ENCODE measurements at regions not wholly inside any gene's neighbourhood (a gene's known extent, or its start where the extent isn't known, plus 50 kb on each side); places are given as distances from the start of the nearest gene placed in this dataset.
"Not testable (repeated sequence)": the region's sequence is repeated elsewhere in the genome, so short reads cannot be mapped to it uniquely, and the experiment has no call there.

DNA sequence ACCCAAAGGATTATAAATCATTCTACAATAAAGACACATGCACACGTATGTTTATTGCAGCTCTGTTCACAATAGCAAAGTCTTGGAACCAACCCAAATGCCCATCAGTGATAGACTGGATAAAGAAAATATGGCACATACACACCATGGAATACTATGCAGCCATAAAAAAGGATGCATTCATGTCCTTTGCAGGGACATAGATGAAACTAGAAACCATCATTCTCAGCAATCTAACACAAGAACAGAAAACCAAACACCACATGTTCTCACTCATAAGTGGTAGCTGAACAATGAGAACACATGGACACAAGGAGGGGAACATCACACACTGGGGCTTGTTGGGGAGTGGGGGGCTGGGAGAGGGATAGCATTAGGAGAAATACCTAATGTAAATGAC is 164.9 kb downstream of the CRPPA start:
- H3K36me3 Mint-ChIP-seq = not testable (repeated sequence)

DNA sequence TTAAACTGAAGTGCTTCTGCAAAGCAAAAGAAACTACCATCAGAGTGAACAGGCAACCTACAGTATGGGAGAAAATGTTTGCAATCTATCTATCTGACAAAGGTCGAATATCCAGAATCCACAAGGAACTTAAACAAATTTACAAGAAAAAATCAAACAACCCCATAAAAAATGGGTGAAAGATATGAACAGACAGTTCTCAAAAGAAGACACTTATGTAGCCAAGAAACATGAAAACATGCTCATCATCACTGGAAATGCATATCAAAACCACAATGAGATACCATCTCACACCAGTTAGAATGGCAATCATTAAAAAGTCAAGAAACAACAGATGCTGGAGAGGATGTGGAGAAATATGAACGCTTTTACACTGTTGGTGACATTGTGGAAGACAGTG is 165.4 kb downstream of the CRPPA start:
- H3K36me3 ChIP-seq (ENCODE audit: control insufficient read depth, insufficient read depth, low read length); H3K27me3 ChIP-seq (ENCODE audit: control insufficient read depth, insufficient read depth, low read length); DNase-seq; H3K4me1 ChIP-seq (ENCODE audit: control insufficient read depth, insufficient read depth, low read length, poor library complexity, severe bottlenecking); H3K4me3 ChIP-seq (ENCODE audit: low read depth, low read length); H3K4me1 Mint-ChIP-seq; H3K27me3 Mint-ChIP-seq; H3K36me3 Mint-ChIP-seq; H3K27ac Mint-ChIP-seq; H3K27ac ChIP-seq (ENCODE audit: insufficient read depth, low read length, poor library complexity, severe bottlenecking); ATAC-seq (ENCODE audit: low read depth in 2 of 2); H3K9me3 ChIP-seq (ENCODE audit: control insufficient read depth in 2 of 2, low read length in 2 of 2); H3K4me3 Mint-ChIP-seq: not testable (repeated sequence)
- peaks cover 0 to 13% (median 3%) of the 10 kb centered on the region in 7 donors for H3K9me3 Mint-ChIP-seq

More for the DNA sequence above, 164.9 kb downstream of the CRPPA start:
- not testable (repeated sequence) for H3K4me1 Mint-ChIP-seq; H3K4me3 Mint-ChIP-seq; H3K27ac Mint-ChIP-seq; H3K27me3 ChIP-seq (ENCODE audit: control insufficient read depth, insufficient read depth, low read length); ATAC-seq (ENCODE audit: low read depth in 2 of 2); H3K9me3 ChIP-seq (ENCODE audit: control insufficient read depth in 2 of 2, low read length in 2 of 2); DNase-seq; H3K27ac ChIP-seq (ENCODE audit: insufficient read depth, low read length, poor library complexity, severe bottlenecking); H3K4me3 ChIP-seq (ENCODE audit: low read depth, low read length); H3K27me3 Mint-ChIP-seq; H3K4me1 ChIP-seq (ENCODE audit: control insufficient read depth, insufficient read depth, low read length, poor library complexity, severe bottlenecking); H3K36me3 ChIP-seq (ENCODE audit: control insufficient read depth, insufficient read depth, low read length)
- peaks cover 0 to 13% (median 3%) of the 10 kb centered on the region in 7 donors for H3K9me3 Mint-ChIP-seq

DNA sequence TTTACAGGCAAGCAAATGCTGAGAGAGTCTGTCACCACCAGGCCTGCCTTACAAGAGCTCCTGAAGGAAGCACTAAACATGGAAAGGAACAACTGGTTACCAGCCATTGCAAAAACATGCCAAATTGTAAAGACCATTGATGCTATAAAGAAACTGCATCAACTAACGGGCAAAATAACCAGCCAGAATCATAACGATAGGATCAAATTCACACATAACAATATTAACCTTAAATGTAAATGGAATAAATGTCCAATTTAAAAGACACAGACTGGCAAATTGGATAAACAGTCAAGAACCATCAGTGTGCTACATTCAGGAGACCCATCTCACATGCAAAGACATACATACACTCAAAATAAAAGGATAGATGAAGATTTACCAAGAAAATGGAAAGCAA is 170.7 kb downstream of the CRPPA start:
- H3K27ac ChIP-seq (ENCODE audit: insufficient read depth, low read length, poor library complexity, severe bottlenecking); H3K4me3 Mint-ChIP-seq; DNase-seq; ATAC-seq (ENCODE audit: low read depth in 2 of 2); H3K36me3 Mint-ChIP-seq; H3K4me1 ChIP-seq (ENCODE audit: control insufficient read depth, insufficient read depth, low read length, poor library complexity, severe bottlenecking); H3K27me3 ChIP-seq (ENCODE audit: control insufficient read depth, insufficient read depth, low read length); H3K27ac Mint-ChIP-seq; H3K4me1 Mint-ChIP-seq; H3K36me3 ChIP-seq (ENCODE audit: control insufficient read depth, insufficient read depth, low read length); H3K27me3 Mint-ChIP-seq; H3K9me3 ChIP-seq (ENCODE audit: control insufficient read depth in 2 of 2, low read length in 2 of 2); H3K4me3 ChIP-seq (ENCODE audit: low read depth, low read length): not testable (repeated sequence)
- H3K9me3 Mint-ChIP-seq = peaks cover 0 to 17% (median 4%) of the 10 kb centered on the region in 7 donors

DNA sequence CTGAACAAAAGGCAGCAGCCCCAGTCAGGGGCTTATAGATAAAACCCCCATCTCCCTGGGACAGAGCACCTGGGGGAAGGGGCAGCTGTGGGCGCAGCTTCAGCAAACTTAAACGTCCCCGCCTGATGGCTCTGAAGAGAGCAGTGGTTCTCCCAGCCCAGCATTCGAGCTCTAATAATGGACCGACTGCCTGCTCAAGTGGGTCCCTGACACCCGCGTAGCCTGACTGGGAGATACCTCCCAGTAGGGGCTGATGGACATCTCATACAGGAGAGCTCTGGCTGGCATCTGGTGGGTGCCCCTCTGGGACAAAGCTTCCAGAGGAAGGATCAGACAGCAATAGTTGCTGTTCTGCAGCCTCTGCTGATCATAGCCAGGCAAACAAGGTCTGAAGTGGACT is 172.1 kb downstream of the CRPPA start:
- H3K27me3 Mint-ChIP-seq; H3K27ac Mint-ChIP-seq; H3K4me3 Mint-ChIP-seq; ATAC-seq (ENCODE audit: low read depth in 2 of 2); H3K27ac ChIP-seq (ENCODE audit: insufficient read depth, low read length, poor library complexity, severe bottlenecking); H3K36me3 ChIP-seq (ENCODE audit: control insufficient read depth, insufficient read depth, low read length); H3K4me1 Mint-ChIP-seq; H3K27me3 ChIP-seq (ENCODE audit: control insufficient read depth, insufficient read depth, low read length); H3K36me3 Mint-ChIP-seq; H3K9me3 ChIP-seq (ENCODE audit: control insufficient read depth in 2 of 2, low read length in 2 of 2); H3K4me1 ChIP-seq (ENCODE audit: control insufficient read depth, insufficient read depth, low read length, poor library complexity, severe bottlenecking); DNase-seq; H3K4me3 ChIP-seq (ENCODE audit: low read depth, low read length): not testable (repeated sequence)
- peaks cover 0 to 16% (median 2%) of the 10 kb centered on the region in 7 donors for H3K9me3 Mint-ChIP-seq

DNA sequence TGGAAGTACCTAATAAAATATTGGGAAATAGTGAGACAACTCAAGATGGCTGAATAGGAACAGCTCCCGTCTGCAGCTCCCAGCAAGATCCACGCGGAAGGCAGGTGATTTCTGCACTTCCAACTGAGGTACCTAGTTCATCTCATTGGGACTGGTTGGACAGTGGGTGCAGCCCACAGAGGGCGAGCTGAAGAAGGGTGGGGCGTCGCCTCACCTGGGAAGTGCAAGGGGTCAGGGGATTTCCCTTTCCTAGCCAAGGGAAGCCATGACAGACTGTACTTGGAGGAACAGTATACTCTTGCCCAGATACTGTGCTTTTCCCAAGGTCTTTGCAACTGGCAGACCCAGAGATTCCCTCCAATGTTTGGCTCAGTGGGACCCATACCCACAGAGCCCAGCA is 172.8 kb downstream of the CRPPA start:
- H3K27ac ChIP-seq (ENCODE audit: insufficient read depth, low read length, poor library complexity, severe bottlenecking); H3K4me1 Mint-ChIP-seq; H3K4me3 ChIP-seq (ENCODE audit: low read depth, low read length); H3K4me1 ChIP-seq (ENCODE audit: control insufficient read depth, insufficient read depth, low read length, poor library complexity, severe bottlenecking); H3K36me3 Mint-ChIP-seq; DNase-seq; H3K27me3 ChIP-seq (ENCODE audit: control insufficient read depth, insufficient read depth, low read length); ATAC-seq (ENCODE audit: low read depth in 2 of 2); H3K9me3 ChIP-seq (ENCODE audit: control insufficient read depth in 2 of 2, low read length in 2 of 2); H3K27ac Mint-ChIP-seq; H3K4me3 Mint-ChIP-seq; H3K36me3 ChIP-seq (ENCODE audit: control insufficient read depth, insufficient read depth, low read length); H3K27me3 Mint-ChIP-seq: not testable (repeated sequence)
- peaks cover 0 to 16% (median 2%) of the 10 kb centered on the region in 7 donors for H3K9me3 Mint-ChIP-seq

DNA sequence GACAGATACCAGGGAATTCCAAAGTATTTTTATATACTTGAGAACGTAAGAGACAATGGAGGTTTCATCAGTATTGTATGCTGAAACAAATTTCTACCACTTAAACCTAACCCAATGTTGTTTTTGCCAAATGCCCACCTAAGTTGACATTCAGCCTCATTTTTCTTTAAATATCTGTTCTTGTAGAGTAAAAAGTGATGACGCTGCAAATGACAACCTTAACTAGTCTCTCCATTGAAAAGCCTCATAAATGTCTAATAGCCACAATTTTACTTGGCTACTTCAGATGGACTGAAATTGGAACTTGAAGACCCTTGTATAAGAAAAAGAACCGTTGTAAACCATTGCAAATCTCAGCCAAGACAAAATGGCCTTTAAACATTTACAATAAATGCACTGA is 176.9 kb downstream of the CRPPA start:
- no peak overlapping the region for H3K4me3 ChIP-seq (ENCODE audit: low read depth, low read length)
- ATAC-seq (ENCODE audit: low read depth in 2 of 2) (no peak), DNase-seq (no peak)
- Mint-ChIP-seq H3K27ac (no peak overlapping the region), H3K36me3 (no peaks in the 10 kb centered on the region), H3K9me3 (peaks cover 0 to 6% (median 1%) of the 10 kb centered on the region in 7 donors), H3K4me1 (no peaks in the 10 kb centered on the region), H3K27me3 (no peaks in the 10 kb centered on the region), H3K4me3 (no peak overlapping the region)
- peaks cover 0 to 3% of the 10 kb centered on the region in 2 experiments for H3K9me3 ChIP-seq (ENCODE audit: control insufficient read depth in 2 of 2, low read length in 2 of 2)
- no peaks in the 10 kb centered on the region for H3K27me3 ChIP-seq (ENCODE audit: control insufficient read depth, insufficient read depth, low read length)
- H3K36me3 ChIP-seq (ENCODE audit: control insufficient read depth, insufficient read depth, low read length) = no peaks in the 10 kb centered on the region
- H3K27ac ChIP-seq (ENCODE audit: insufficient read depth, low read length, poor library complexity, severe bottlenecking) = no peak overlapping the region
- no peaks in the 10 kb centered on the region for H3K4me1 ChIP-seq (ENCODE audit: control insufficient read depth, insufficient read depth, low read length, poor library complexity, severe bottlenecking)

DNA sequence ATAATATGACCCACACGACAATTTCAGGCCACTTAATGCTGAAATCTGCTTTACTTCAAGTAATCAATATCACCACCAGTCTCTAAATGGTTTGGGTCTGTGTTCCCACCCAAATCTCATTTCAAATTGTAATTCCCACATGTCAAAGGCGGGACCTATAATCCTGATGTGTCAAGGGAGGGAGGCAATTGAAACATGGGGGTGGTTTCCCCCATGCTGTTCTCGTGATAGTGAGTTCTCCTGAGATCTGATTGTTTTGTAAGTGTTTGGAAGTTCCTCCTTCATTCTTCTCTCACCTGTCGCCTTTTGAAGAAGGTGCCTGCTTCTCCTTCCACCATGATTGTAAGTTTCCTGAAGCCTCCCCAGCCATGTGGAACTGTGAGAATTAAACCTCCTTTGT is 178.4 kb downstream of the CRPPA start:
- no peaks in the 10 kb centered on the region for H3K4me1 ChIP-seq (ENCODE audit: control insufficient read depth, insufficient read depth, low read length, poor library complexity, severe bottlenecking)
- no peaks in the 10 kb centered on the region for H3K27me3 ChIP-seq (ENCODE audit: control insufficient read depth, insufficient read depth, low read length)
- ATAC-seq (ENCODE audit: low read depth in 2 of 2) = no peak
- DNase-seq = no peak
- Mint-ChIP-seq H3K27me3 (no peaks in the 10 kb centered on the region), H3K9me3 (peaks cover 0 to 6% (median 0%) of the 10 kb centered on the region in 7 donors), H3K36me3 (no peaks in the 10 kb centered on the region), H3K4me1 (no peaks in the 10 kb centered on the region), H3K4me3 (no peak overlapping the region), H3K27ac (no peak overlapping the region)
- H3K9me3 ChIP-seq (ENCODE audit: control insufficient read depth in 2 of 2, low read length in 2 of 2) = peaks cover 0 to 3% of the 10 kb centered on the region in 2 experiments
- no peaks in the 10 kb centered on the region for H3K36me3 ChIP-seq (ENCODE audit: control insufficient read depth, insufficient read depth, low read length)
- H3K27ac ChIP-seq (ENCODE audit: insufficient read depth, low read length, poor library complexity, severe bottlenecking) = no peak overlapping the region
- no peak overlapping the region for H3K4me3 ChIP-seq (ENCODE audit: low read depth, low read length)

DNA sequence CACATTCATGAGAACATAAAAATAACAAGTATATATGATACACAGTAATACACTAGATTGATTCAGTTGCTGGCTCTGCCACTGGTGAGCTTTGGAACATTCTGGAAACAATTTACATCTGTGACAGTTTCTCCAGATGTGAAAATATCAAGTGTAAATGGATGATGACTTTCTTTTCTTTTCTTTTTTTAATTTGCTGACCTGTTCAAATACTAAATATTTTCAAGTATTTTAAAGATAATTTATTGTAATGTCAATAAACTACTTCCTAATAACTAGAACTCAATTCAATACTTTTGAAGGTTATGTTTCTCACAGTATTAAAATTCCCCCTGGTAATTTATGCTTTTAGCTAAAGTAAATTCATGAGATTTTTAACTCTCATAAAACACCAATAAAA is 180.3 kb downstream of the CRPPA start:
- no peaks in the 10 kb centered on the region for H3K27me3 Mint-ChIP-seq
- ATAC-seq (ENCODE audit: low read depth in 2 of 2) = no peak
- H3K4me3 ChIP-seq (ENCODE audit: low read depth, low read length) = no peak overlapping the region
- peaks cover 0 to 6% (median 0%) of the 10 kb centered on the region in 7 donors for H3K9me3 Mint-ChIP-seq
- no peaks in the 10 kb centered on the region for H3K36me3 ChIP-seq (ENCODE audit: control insufficient read depth, insufficient read depth, low read length)
- H3K27ac ChIP-seq (ENCODE audit: insufficient read depth, low read length, poor library complexity, severe bottlenecking) = no peak overlapping the region
- H3K4me1 ChIP-seq (ENCODE audit: control insufficient read depth, insufficient read depth, low read length, poor library complexity, severe bottlenecking) = no peaks in the 10 kb centered on the region
- H3K4me1 Mint-ChIP-seq = no peaks in the 10 kb centered on the region
- no peak for DNase-seq
- H3K4me3 Mint-ChIP-seq = no peak overlapping the region
- no peaks in the 10 kb centered on the region for H3K9me3 ChIP-seq (ENCODE audit: control insufficient read depth in 2 of 2, low read length in 2 of 2)
- no peak overlapping the region for H3K27ac Mint-ChIP-seq
- H3K36me3 Mint-ChIP-seq = no peaks in the 10 kb centered on the region
- no peaks in the 10 kb centered on the region for H3K27me3 ChIP-seq (ENCODE audit: control insufficient read depth, insufficient read depth, low read length)
